ENCODE measurements at regions not wholly inside any gene's neighbourhood (a gene's known extent, or its start where the extent isn't known, plus 50 kb on each side); places are given as distances from the start of the nearest gene placed in this dataset.
"Not testable (repeated sequence)": the region's sequence is repeated elsewhere in the genome, so short reads cannot be mapped to it uniquely, and the experiment has no call there.

DNA sequence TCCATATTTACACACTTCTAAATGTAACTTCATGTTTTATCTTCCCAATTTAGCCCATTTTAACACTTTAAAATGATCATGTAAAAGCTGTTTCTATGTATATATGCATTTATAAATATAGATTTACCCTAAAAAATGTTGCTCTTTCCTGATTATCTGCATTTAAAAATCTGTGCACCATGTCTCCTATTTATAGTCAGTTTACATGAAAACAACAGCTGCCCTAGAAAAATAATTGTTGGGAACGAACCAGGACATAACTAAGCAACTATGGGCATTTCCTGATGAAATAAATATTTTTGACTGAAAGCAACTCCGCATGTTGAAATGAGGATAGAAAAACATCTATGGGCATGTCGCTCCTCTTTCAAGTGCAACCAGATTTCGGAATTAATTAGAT, 1368.2 kb downstream of the FAM181B start:
- no peak for DNase-seq

DNA sequence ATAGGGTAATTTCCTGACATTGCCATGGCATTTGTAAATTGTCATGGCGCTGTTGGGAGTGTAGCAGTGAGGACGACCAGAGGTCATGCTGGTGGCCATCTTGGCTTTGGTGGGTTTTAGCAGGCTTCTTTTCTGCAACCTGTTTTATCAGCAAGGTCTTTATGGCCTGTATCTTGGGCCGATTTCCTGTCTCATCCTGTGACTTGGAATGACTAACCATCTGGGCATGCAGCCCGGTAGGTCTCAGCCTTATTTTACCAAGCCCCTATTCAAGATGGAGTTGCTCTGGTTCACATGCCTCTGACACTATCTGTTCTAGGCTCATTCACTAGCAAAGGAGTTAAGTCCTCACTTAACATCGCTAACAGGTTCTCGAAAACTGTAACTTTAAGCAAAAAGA, 1374.2 kb downstream of the FAM181B start:
- DNase-seq = no peak

DNA sequence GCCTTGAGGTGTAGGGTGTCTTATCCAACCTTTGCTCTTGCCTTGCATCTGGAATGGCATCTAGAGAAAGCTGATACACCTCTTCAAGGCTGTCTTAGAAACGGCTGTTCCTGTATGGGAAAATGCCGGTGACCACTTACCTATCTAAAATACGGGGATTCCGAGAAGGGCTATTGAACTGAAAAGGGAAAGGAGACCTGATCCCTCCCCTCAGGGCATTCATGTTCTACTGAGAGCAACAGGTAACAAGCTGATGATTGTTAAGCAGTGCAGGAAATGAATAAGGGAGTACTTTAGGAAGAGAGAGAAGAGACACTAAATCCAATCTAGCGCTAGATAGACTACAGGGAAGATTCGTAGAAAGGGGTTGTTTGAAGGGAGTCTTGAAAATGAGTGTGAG, 1388.1 kb downstream of the FAM181B start:
- no peak for DNase-seq

DNA sequence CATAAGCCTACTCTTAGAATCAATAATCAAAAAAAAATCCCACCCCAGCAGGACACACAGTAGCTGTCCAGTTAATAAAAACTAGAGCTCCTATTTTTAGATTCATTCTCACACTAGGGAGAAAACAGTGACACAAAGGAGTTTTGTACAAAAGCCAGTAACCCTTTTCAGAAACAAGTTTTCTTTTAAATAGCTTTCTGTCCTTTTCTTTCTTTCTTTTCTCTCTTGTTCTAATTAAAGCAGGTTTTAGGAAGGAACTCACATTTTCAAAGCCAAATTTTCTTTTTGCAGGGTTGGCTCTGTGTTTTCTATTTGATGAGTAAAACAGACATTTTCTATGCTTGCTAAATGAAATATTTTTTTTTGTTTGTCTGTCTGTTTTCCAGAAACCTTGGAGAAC, 1390.7 kb downstream of the FAM181B start:
- no peak for DNase-seq

DNA sequence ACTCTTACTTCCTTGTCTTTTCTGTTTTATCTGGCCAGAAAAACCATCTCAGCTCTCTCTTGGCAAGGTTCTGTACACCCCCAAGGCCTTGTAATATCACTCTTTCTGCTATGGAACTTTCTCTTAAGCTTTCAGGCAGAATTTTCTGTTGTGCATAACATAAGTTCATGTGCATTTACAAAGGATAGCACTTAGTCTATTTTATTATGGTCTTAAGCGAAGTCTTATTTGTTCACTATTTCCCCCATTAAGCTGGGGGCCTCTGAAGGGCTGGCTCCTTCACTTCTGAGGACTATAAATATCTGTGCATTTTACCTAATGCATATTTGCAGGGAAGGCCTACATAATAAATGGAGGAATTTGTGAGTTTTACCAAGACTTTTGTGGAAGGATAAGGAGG, 1393.4 kb downstream of the FAM181B start:
- DNase-seq = no peak

DNA sequence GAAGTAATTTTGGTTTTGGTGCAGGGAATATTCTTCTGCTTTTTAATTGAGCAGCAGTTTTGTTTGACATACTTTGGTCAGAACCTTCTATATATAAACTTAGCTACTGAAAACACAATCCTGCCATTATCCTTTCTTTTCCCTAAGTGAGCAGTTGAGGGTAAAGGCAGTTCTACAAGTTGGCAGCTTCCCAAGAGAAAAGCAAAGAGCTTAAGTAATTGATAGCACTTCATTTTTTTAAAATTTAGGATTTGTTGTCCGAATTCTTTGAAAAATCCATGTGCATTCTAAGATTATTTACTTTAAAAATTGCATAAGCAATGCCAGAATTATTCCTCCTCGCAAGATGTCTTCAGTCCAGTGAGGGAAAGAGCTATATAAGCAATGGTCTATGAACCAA, 1394.1 kb downstream of the FAM181B start:
- no peak for DNase-seq

DNA sequence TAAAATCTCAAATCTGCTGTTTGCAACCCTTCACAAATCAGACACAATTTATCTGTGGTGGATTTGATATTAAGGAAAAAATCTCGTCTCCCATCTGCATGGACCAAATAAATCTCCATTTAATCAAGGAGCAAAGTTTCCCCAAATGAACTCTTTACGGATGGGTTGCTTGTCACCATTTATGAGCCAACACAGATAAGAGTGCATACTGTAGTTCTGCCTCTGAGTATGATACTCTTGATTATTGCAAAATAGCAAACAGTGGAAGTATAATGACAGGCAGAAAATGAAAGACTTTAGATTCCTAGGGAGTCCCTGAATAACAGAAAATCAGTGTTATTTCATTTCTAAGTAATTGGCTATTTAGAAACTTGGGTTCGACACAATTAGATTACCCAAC, 1395.9 kb downstream of the FAM181B start:
- DNase-seq = no peak

DNA sequence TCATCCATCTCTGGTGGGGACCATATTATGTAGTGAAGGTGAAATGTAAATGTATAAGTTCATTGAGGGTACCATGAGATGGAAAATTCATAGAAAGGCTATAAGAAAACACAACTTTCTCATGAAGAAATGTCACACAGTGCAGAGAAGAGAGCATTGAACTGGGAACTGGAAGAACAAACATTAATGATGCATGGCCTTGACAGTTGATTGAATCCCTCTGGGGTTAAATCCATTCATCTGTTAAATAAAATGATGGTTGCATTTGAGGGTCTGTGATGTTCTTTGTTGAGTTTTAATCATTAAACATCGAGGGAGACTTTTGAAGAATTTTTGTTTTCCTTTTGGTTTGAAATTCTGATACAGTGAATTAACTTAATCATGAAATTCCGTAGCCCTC, 1401.4 kb downstream of the FAM181B start:
- no peak for DNase-seq

DNA sequence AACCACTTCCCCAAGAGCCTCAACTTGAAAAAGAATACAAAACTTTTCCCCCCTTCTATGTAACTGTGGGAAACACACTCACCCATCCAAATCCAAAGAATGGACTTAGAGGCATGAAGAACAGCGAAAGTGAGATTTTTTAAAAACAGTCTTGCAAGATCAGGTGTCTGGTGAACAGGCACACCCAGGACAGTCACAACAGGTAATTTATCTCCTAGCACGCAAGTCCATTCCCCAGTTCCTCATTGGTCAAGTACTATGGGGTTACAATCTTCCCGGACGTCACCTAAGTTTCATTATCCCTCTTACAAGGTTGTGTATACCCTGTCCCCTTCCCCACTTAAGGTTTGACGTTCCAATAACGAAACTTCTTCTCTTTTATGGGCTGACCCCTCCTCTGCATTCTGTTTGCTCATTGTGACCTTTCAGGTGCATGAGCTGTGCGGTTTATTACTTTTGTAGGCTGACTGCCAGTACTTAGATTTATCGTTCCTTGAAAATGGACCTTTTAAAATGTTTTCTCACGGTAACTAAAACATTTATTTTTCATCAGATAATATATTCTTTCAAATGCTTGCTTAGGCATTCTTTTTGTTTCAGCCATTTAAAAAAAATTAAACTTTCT, 1401.9 kb downstream of the FAM181B start:
- no peak for DNase-seq

DNA sequence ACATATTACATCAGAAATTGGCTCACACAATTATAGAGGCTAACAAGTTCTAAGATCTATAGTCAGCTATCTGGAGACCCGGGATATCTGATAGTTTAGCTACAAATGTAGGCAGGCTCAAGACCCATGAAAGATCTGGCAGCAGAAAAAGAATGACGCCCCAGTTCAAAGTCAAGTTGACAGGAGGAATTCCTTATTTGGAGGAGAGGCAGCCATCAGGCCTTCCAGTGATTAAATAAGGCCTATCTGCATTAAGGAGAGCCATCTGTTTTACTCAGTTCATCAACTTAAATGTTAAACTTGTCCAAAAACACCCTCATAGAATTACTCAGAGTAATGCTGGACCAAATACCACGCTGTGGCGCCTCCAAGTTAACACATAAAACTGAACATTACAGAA, 1402.6 kb downstream of the FAM181B start:
- DNase-seq = no peak

DNA sequence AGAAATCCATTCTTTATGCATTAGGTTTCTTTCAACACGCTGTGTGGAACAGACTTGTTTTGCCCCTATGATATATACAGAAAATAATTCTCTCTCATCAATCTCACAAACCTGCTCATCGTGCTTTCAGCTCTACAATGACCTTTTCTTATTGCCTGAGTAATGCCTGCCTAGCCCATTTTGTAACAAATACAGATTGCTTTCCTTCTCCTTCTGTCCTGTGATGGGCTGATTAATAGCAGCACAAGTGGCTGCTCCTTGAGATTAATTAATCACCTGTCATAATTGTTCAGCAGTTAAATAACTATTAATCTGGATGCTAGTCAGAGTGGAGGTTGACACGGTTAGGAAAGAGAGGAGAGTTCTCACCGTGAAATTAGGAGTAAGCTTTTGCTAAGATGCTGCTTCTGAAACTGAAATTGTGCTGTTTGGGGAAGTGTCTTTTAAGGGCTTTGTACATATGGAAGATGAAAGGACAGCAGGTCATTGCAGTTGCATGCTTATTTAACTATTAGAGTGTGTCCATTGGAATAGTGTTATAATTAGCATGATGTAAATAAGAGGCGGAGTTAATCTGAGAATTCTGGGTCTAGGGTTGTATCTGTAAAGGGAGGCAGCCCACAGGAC, 1430.5 kb downstream of the FAM181B start:
- DNase-seq = no peak

DNA sequence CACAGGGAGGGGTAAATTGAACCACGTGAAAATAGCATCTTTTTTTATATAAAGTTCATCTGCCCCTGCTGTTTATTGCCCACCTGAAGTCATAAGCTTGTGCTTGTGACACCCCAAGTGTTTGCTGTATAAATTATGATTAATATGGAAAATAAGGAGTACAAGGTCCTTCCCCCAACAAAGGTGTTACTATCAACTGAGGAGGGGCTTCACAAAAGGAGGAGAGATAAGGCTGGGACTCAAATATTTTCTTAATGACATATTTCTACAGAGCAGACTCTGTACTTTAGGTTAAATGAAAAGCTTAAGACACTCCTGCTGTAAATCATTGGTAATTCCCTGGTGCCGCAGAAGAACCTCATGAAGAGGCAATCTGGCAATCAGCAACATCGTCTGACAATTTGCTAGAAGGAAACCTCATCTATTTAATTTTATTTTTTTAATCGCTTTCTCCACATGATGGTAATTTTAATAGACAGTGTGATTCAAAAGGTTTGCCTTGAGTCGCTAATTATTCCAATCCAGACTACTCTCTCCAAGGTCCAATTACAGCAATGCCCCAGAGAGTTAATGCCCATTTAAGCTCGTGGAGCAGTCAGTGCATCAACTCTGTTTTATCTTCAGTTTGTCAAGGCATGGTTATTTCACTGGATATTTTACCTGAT, 1432.4 kb downstream of the FAM181B start:
- DNase-seq = no peak

DNA sequence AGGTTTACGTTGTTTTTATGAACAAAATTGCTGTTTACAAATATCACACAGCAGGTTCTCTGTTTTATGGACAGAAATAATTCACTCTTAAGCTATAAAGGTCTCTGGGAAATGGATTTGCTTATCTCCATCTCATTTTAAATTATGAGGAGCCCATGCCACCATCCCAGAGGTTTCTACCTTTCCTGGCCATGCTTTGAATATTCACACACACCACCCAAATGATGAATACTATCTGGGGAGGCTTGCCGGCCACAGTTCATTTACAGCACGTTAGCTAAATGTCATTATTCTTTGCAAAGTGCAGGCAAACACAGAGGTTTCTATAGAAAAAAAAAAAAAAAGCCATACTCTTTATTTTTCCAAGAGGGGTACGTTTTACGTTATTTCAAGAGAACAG, 1446.7 kb downstream of the FAM181B start:
- no peak for DNase-seq

DNA sequence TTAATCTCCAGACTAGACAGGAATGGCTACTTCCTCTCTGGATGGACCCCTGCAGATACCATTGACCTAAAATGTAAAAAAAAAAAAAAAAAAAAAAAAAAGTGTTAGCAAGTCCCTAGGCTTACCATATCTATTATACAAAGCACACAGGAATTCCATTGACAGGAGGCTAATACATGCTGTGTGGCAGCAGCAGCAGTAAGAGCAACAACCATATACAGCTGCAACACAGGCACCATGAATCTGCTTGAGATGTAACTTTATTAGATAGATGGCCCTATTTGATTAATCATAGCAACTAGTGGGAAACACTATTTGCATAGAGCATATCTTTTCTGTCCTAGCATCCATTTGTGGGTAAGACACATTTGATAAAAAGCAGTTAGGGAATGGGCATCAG, 1447.1 kb downstream of the FAM181B start:
- no peak for DNase-seq

DNA sequence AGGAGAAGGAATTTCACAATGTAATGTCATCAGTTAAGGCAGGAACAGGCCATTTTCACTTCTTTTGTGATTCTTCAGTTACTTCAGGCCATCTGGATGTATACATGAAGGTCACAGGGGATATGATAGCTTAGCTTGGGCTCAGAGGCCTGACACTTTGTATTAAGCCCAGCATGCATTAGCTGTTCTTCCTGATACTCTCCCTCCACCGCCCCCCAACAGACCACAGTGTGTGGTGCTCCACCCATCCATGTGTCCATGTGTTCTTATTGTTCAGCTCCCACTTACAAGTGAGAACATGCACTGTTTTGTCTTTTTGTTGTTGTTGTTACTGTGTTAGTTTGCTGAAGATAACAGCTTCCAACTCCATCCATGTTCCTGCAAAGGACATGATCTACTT, 1453.4 kb downstream of the FAM181B start:
- not testable (repeated sequence) for DNase-seq

DNA sequence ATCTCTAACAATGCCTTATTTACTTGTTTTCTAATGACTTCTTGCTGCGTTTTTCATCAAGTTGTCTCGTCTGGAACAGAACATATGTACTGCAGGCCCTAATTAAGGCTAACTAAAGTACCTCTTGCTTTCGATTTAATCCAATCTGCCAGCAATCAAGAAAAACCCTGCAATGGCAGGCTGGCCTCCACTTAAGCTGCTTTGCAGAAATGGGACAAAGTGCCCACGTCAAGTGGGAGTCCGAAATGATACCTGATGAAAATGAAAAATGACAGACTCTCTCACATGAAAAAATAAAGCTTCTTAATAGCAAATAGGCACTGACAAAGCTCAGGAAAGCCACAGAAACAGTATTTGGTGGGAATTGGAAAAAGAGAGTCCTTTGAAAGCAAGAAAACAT, 1454.7 kb downstream of the FAM181B start:
- no peak for DNase-seq

DNA sequence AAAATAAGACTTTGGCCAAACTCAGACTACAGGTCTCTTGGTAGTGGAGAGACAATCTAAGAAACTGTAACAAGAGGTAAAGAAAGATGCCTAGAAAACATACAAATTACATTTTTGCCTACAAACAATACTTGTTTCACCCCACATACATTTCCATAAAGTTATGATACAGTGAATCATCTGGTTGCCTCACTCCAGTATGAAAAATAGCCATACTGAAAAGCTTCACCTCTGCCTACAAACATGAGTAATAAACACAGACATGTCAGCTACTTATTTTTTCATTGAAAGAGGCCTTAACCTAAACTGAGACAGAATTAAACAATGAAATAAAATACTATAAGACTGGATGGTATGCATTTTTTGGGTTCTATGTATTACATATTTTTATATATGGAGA, 1463.0 kb downstream of the FAM181B start:
- DNase-seq = no peak

DNA sequence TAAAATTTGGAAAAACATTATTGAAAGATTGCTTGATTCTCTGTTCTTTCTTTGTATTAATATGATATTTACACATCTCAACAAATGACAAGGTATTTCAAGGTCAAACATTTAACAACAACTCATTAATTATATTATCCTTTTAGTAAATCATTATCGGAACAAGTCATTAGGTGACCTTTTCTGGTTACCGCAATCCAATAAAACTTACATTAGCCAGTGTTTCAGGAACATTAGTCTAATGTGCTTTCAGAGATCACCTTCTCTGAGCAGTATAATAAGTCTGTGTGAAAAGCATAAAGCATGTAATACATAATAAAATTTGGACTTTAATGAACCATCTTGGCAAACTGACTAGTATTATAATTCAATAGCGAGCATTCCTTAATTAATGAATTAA, 1466.4 kb downstream of the FAM181B start:
- DNase-seq = no peak

DNA sequence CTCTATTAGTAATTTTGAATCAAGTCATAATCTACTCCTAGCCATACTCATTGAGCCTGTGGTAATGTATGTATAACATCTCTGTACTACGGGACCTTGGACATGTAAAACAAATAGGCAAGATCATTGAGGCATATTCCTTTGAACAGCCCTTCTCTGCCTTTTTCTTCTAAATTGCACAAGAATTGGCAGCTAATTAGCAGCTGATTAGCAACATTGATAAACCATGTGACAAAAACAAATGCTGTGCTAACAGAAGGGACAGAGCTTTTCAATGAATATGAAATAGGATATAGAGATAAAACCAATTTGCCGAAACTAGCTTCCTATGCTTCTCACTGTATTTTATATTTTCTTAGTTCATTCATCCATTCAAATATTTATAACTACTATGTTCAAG, 1474.2 kb downstream of the FAM181B start:
- DNase-seq = no peak

DNA sequence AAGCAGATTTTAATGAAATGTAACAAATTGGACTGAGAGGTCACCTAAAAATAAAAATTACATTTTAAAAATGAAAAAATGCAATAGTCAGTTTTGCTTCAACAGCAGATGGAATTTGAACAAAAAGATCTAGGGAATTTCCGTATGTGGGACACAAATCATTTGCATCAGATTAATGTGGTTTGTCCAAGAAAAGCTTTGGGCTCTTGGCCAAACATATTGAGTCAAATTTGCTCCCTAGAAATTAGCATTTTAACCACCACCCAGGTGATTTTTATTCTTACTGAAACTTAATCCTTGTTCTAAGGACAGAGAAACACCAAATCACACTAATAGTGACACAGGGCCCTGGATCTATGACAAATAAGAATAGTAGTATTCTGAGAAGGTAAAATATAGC, 1477.8 kb downstream of the FAM181B start:
- DNase-seq = no peak

DNA sequence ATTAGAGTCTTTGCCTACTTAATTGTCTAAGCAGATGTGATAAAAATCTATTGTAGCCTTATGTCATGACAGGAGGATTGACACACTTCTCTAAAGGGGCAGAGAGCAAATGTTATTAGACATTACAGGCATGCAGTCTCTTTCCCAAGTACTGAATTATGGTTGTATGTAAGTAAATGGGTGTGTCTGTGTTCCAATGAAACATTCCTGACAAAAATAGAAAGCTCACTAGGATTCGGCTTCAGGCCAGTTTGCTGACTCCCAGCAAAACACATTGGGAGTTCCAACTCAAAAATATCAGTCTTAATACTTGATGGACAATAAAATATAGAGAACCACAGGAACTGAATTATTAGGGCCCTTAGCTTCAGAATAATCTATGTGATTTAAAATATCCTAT, 1480.4 kb downstream of the FAM181B start:
- peak; percentile 57 for DNase-seq

DNA sequence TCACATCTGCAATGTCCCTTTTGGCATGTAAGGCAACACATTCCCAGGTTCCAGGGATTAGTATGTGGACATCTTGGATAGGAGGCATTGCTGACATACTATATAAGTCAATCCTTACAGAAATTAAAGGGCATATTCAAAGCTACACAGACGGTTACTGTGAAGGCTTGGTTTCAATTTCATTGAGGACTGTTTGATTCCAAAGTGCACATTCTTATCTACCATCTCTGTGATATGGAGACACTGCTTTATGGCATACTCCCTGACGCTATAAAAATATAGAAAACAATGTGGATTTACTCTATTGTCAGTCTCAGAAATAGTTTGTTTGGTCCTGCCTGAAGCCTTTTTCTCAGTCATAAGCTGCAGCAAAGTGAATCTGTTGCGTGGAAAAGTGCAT, 1486.7 kb downstream of the FAM181B start:
- DNase-seq = no peak

DNA sequence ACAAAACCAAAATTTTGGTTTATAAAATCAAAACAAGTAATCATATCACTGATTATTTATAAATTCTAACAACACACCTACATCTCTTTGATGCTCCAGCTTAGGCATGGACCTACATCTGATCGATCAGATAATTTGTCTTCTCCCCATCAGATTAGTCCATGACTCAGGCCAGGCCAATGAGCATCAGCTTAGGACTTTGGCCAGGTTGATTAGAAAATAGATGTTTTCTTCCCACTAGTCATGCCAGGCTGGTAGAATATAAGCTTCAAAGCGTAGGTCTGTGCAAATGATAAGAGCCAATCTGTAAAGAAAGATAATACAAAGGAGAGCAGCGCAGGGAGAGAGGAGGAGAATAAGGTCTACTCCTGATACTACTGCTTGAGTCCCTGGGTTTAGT, 1487.9 kb downstream of the FAM181B start:
- DNase-seq = no peak

DNA sequence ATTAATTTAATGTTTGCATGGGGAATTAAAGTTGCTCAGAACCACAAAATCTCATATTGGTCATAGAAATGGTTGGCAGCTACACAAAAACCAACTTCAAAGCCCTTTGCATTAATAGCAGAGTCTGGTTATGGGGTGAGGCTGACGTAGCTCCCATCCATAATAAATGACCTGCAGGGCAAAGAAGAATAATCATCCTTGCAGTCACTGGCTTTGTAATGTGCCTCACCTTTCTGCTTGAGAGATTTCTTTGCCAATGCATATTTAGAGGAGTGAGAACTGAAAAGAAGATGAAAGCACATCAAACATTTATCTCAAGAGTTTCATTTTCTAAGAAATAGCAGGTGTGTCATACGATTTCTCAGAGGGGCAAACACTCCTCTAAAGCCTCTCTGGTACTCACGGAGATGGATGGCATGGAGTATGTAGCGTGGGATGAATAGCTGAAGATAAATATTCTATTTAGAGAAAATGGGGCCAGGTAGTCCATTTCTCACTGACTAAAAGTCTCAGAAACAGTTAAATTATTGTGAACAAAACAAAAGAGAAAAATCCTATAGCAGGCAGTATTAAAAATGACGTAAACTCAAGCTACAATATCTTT, 1491.9 kb downstream of the FAM181B start:
- DNase-seq = no peak
